ENCODE measurements at regions not wholly inside any gene's neighbourhood (a gene's known extent, or its start where the extent isn't known, plus 50 kb on each side); places are given as distances from the start of the nearest gene placed in this dataset.
A peak's percentile ranks its signal among the peaks of the same experiment; 100 is the strongest.
"Not testable (repeated sequence)": the region's sequence is repeated elsewhere in the genome, so short reads cannot be mapped to it uniquely, and the experiment has no call there.

GRCh38 chr12:91717804-91718203 is 427.8 kb downstream of the BTG1 start:
- no peak overlapping the region for H3K4me3 ChIP-seq (ENCODE audit: insufficient read depth, low read depth, low read length)
- DNase-seq, result no peak
- no peaks in the 10 kb centered on the region for H3K27me3 ChIP-seq (ENCODE audit: control insufficient read depth, insufficient read depth, low read length)
- no peaks in the 10 kb centered on the region for H3K36me3 ChIP-seq (replicated peaks; ENCODE audit: control insufficient read depth, insufficient read depth, low read length)

DNA sequence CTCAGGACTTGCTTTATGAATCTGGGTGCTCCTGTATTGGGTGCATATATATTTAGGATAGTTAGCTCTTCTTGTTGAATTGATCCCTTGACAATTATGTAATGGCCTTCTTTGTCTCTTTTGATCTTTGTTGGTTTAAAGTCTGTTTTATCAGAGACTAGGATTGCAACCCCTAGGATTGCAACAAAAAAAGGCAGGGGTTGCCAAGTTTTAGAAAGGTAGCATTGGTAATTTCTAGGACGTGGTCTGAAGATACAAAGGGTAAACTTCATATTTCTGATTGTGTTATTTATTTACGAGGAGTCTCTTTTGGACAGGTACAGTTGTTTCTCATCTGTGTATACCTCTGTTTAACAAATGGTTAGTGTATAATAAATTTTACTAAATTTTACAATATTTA is 433.7 kb downstream of the BTG1 start:
- not testable (repeated sequence) for H3K4me3 ChIP-seq (ENCODE audit: insufficient read depth, low read depth, low read length); H3K27me3 ChIP-seq (ENCODE audit: control insufficient read depth, insufficient read depth, low read length); DNase-seq; H3K36me3 ChIP-seq (replicated peaks; ENCODE audit: control insufficient read depth, insufficient read depth, low read length)

- H3K27me3 ChIP-seq (ENCODE audit: control insufficient read depth, insufficient read depth, low read length), result no peaks in the 10 kb centered on the region
- no peak overlapping the region for H3K4me3 ChIP-seq (ENCODE audit: insufficient read depth, low read depth, low read length)
- no peaks in the 10 kb centered on the region for H3K36me3 ChIP-seq (replicated peaks; ENCODE audit: control insufficient read depth, insufficient read depth, low read length)
- no peak for DNase-seq
Observed at GRCh38 chr12:91706466-91706865, 439.2 kb downstream of the BTG1 start.

DNA sequence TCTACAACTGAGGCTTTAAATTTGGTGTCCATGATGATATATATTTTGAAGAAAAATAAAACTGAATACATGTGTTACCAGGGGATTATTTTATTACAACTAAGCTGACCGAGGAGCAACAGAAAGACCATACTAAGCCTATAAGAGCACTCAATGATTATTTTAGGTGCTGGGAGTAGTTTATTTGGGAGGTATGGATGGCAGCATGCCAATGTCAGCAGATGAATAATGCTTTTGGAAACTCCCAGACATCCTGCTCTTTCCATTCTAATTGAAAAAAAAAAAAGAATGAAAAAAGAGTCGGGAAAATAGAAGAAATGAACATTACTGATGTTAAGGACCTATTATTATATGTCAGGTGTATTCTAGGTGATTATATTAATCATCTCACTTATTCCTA is 441.2 kb downstream of the BTG1 start:
- no peaks in the 10 kb centered on the region for H3K36me3 ChIP-seq (replicated peaks; ENCODE audit: control insufficient read depth, insufficient read depth, low read length)
- DNase-seq, result no peak
- H3K4me3 ChIP-seq (ENCODE audit: insufficient read depth, low read depth, low read length), result no peak overlapping the region

DNA sequence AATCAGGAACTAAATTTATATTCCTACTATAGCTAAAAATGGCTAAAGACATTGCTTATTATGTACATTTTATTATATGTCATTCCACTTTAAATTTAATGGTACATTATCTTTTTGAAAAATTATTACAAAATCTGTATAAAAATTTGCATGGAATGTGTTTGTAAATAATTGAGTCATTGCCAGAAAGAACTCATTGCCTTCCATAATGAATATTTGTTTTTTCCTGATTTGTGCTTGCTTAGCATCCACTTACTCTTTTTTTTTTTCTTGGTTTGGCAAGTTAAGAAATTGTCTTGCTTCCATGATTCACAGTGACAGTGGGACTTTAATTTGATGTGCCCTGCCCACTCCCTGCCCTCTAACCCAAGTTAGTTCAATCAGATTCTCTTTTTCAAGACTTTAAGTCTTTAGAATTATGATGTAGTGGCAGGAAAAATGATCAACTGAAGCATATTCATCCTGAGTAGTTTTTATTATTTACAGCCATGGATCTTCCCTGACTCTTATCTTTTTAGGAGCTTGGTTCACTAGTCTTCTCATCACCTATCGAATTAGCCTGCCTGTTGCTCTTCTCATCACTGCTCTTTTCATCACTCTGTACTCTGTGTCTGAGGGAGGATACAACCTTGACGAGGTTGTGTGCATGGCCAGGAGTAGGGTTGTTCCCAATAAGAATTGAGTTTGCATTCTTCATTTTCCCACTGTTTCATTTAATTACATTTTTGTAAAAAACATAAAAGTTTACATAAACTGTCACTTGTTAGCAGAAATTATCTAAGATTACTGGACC is 442.0 kb downstream of the BTG1 start:
- DNase-seq, result no peak
- H3K4me3 ChIP-seq (ENCODE audit: insufficient read depth, low read depth, low read length), result no peak overlapping the region
- H3K27me3 ChIP-seq (ENCODE audit: control insufficient read depth, insufficient read depth, low read length), result no peaks in the 10 kb centered on the region
- H3K36me3 ChIP-seq (replicated peaks; ENCODE audit: control insufficient read depth, insufficient read depth, low read length), result no peaks in the 10 kb centered on the region

More for the DNA sequence above, 441.2 kb downstream of the BTG1 start:
- no peaks in the 10 kb centered on the region for H3K27me3 ChIP-seq (ENCODE audit: control insufficient read depth, insufficient read depth, low read length)

- no peak for DNase-seq
- no peaks in the 10 kb centered on the region for H3K27me3 ChIP-seq (ENCODE audit: control insufficient read depth, insufficient read depth, low read length)
- no peaks in the 10 kb centered on the region for H3K36me3 ChIP-seq (replicated peaks; ENCODE audit: control insufficient read depth, insufficient read depth, low read length)
- H3K4me3 ChIP-seq (ENCODE audit: insufficient read depth, low read depth, low read length), result no peak overlapping the region
Observed at GRCh38 chr12:91702843-91703425, 442.7 kb downstream of the BTG1 start.

- Histone ChIP-seq H3K4me3 (ENCODE audit: insufficient read depth, low read depth, low read length) (no peak overlapping the region), H3K27me3 (ENCODE audit: control insufficient read depth, insufficient read depth, low read length) (no peaks in the 10 kb centered on the region), H3K36me3 (replicated peaks; ENCODE audit: control insufficient read depth, insufficient read depth, low read length) (no peaks in the 10 kb centered on the region)
- DNase-seq, result no peak
Observed at GRCh38 chr12:91695964-91696363, 449.7 kb downstream of the BTG1 start.

GRCh38 chr12:91695406-91695805 is 450.2 kb downstream of the BTG1 start:
- not testable (repeated sequence) for H3K4me3 ChIP-seq (ENCODE audit: insufficient read depth, low read depth, low read length); DNase-seq; H3K36me3 ChIP-seq (replicated peaks; ENCODE audit: control insufficient read depth, insufficient read depth, low read length); H3K27me3 ChIP-seq (ENCODE audit: control insufficient read depth, insufficient read depth, low read length)

DNA sequence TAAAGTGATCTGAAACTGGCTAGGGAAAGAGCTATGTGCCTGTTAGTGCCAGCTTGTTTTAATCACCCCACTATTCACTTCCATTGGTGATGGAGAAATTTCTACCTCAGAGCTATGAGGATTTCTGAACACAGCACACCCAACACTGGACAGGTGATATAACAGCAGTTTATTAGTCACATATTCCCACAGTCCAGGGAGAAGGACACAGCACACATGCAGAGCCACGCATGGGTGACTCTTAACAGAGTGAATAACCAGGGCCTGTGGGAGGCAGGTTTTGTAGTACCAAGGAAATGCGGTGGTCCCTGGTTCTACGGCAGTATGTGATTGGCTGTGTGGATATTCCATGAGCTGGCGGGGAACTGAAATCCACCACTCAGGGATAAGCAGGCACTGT is 455.1 kb downstream of the BTG1 start:
- Histone ChIP-seq H3K4me3 (ENCODE audit: insufficient read depth, low read depth, low read length) (no peak overlapping the region), H3K27me3 (ENCODE audit: control insufficient read depth, insufficient read depth, low read length) (no peaks in the 10 kb centered on the region)
- DNase-seq, result no peak

GRCh38 chr12:91687052-91688017 is 458.3 kb downstream of the BTG1 start:
- no peak for DNase-seq
- Histone ChIP-seq H3K4me3 (ENCODE audit: insufficient read depth, low read depth, low read length) (no peak overlapping the region), H3K36me3 (replicated peaks; ENCODE audit: control insufficient read depth, insufficient read depth, low read length) (no peaks in the 10 kb centered on the region), H3K27me3 (ENCODE audit: control insufficient read depth, insufficient read depth, low read length) (no peaks in the 10 kb centered on the region)

More for the DNA sequence above, 455.1 kb downstream of the BTG1 start:
- H3K36me3 ChIP-seq (replicated peaks; ENCODE audit: control insufficient read depth, insufficient read depth, low read length), result no peaks in the 10 kb centered on the region

DNA sequence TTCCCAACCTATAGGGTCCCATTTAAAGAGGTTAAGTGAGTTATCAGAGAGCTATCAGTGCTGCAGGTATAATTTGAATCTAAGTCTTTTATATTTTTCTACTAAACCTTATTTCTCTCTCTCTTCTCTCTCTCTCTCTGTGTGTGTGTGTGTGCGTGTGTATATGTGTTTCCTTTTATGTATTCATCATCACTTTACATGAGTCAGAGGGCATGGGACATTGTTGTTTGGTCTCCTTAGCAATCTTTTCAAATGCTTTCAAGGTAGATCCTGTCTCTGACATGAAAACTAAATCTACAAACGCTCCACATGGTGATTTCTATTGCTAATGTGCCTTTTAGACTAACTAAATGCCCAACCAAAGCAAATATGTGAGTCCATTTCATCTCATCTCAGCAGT is 459.7 kb downstream of the BTG1 start:
- no peak for DNase-seq
- Histone ChIP-seq H3K27me3 (ENCODE audit: control insufficient read depth, insufficient read depth, low read length) (no peaks in the 10 kb centered on the region), H3K4me3 (ENCODE audit: insufficient read depth, low read depth, low read length) (no peak overlapping the region), H3K36me3 (replicated peaks; ENCODE audit: control insufficient read depth, insufficient read depth, low read length) (no peaks in the 10 kb centered on the region)

DNA sequence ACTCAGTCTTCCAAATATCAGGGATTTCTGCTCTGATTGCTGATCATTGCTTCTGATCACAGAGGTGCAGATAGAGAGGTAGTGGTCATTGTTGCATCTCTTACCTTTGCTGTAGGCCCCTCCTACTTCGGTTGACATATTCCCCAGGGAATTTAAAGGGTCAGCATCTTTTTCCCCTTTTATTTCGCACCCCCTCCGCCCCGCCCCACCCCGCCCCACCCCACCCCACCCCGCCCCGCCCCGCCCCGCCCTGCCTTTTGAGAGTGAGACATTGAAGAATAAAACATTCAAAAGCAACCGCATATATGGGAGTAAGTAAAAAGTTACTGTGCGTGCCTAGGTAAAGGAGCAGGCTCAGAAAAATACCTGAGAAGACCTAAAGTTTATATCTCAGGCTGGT is 463.9 kb downstream of the BTG1 start:
- Histone ChIP-seq H3K27me3 (ENCODE audit: control insufficient read depth, insufficient read depth, low read length) (no peaks in the 10 kb centered on the region), H3K4me3 (ENCODE audit: insufficient read depth, low read depth, low read length) (no peak overlapping the region), H3K36me3 (replicated peaks; ENCODE audit: control insufficient read depth, insufficient read depth, low read length) (no peaks in the 10 kb centered on the region)
- DNase-seq, result peak; percentile 3

DNA sequence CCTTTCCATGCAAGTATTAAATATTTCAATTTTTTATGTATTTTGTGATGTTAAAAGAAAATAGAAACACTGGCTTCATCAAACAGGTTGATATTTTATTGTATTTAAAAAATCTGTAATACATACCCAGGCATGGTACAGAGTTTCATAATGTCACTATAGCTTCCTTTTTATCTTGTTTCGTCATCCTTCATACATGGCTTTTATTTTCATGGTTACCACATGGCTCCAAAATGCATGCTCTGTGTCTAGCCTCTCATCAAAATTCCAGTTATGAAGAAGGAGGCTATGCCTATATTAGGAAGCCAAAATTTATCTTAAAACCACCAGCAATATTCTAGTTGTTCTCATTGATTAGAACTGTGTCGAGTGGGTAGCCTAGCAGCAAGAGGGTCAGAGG is 464.8 kb downstream of the BTG1 start:
- Histone ChIP-seq H3K27me3 (ENCODE audit: control insufficient read depth, insufficient read depth, low read length) (no peaks in the 10 kb centered on the region), H3K36me3 (replicated peaks; ENCODE audit: control insufficient read depth, insufficient read depth, low read length) (no peaks in the 10 kb centered on the region), H3K4me3 (ENCODE audit: insufficient read depth, low read depth, low read length) (no peak overlapping the region)
- no peak for DNase-seq

DNA sequence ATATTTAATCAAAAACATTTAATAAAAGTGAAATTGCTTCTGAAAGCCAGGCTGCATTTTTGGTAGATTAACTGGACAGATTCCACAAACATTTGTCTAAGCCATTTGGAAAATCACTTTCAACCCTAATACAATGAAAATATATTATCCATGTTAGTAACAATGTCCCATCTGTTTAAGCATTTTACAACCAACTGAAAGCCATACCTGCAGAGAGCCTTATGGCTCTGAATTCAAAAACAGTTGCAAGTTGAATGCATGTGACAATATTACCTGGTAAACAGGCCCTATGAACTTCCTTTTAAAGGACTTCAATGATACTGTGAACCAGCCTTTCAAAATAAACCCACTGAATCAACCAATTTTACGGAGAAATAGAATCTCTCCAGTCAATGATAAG is 468.1 kb downstream of the BTG1 start:
- H3K27me3 ChIP-seq (ENCODE audit: control insufficient read depth, insufficient read depth, low read length), result no peaks in the 10 kb centered on the region
- DNase-seq, result no peak
- no peaks in the 10 kb centered on the region for H3K36me3 ChIP-seq (replicated peaks; ENCODE audit: control insufficient read depth, insufficient read depth, low read length)
- H3K4me3 ChIP-seq (ENCODE audit: insufficient read depth, low read depth, low read length), result no peak overlapping the region

- Histone ChIP-seq H3K4me3 (ENCODE audit: insufficient read depth, low read depth, low read length) (no peak overlapping the region), H3K27me3 (ENCODE audit: control insufficient read depth, insufficient read depth, low read length) (no peaks in the 10 kb centered on the region), H3K36me3 (replicated peaks; ENCODE audit: control insufficient read depth, insufficient read depth, low read length) (no peaks in the 10 kb centered on the region)
- DNase-seq, result no peak
Observed at GRCh38 chr12:91675401-91675800, 470.2 kb downstream of the BTG1 start.

Data from H7 (cell line).